ENCODE measurements at regions not wholly inside any gene's neighbourhood (a gene's known extent, or its start where the extent isn't known, plus 50 kb on each side); places are given as distances from the start of the nearest gene placed in this dataset.

- ATAC-seq, result no peak
- Mint-ChIP-seq H3K4me3 (no peak overlapping the region), H3K9me3 (peaks cover 4% of the 10 kb centered on the region), H3K36me3 (no peaks in the 10 kb centered on the region), H3K4me1 (peaks cover 24% of the 10 kb centered on the region), H3K27ac (no peak overlapping the region)
- DNase-seq (ENCODE audit: low spot score in 2 of 2), result no peak
Observed at GRCh38 chr9:130774183-130774582, 60.9 kb upstream of the ABL1 start.

- H3K36me3 Mint-ChIP-seq, result no peaks in the 10 kb centered on the region
- H3K27ac Mint-ChIP-seq, result no peak overlapping the region
- ATAC-seq (no peak), DNase-seq (ENCODE audit: low spot score in 2 of 2) (no peak)
- no peak overlapping the region for H3K4me3 Mint-ChIP-seq
- H3K9me3 Mint-ChIP-seq, result peaks cover 4% of the 10 kb centered on the region
- peaks cover 24% of the 10 kb centered on the region for H3K4me1 Mint-ChIP-seq
Observed at GRCh38 chr9:130775336-130775991, 59.6 kb upstream of the ABL1 start.

- Mint-ChIP-seq H3K9me3 (peaks cover 4% of the 10 kb centered on the region), H3K36me3 (no peaks in the 10 kb centered on the region), H3K4me1 (peaks cover 16% of the 10 kb centered on the region), H3K4me3 (no peak overlapping the region), H3K27ac (no peak overlapping the region)
- DNase-seq (ENCODE audit: low spot score in 2 of 2) (no peak), ATAC-seq (no peak)
Observed at GRCh38 chr9:130779153-130779855, 55.8 kb upstream of the ABL1 start.

GRCh38 chr9:130780415-130780814 is 54.6 kb upstream of the ABL1 start:
- DNase-seq (ENCODE audit: low spot score in 2 of 2) (no peak), ATAC-seq (no peak)
- Mint-ChIP-seq H3K9me3 (peaks cover 2% of the 10 kb centered on the region), H3K36me3 (no peaks in the 10 kb centered on the region), H3K4me3 (no peak overlapping the region), H3K27ac (no peak overlapping the region), H3K4me1 (peaks cover 12% of the 10 kb centered on the region)

GRCh38 chr9:130780865-130781504 is 54.1 kb upstream of the ABL1 start:
- no peak overlapping the region for H3K4me3 Mint-ChIP-seq
- peaks cover 13% of the 10 kb centered on the region for H3K4me1 Mint-ChIP-seq
- H3K9me3 Mint-ChIP-seq, result no peaks in the 10 kb centered on the region
- no peak overlapping the region for H3K27ac Mint-ChIP-seq
- H3K36me3 Mint-ChIP-seq, result no peaks in the 10 kb centered on the region
- DNase-seq (ENCODE audit: low spot score in 2 of 2) (no peak), ATAC-seq (no peak)

GRCh38 chr9:130781569-130781968 is 53.5 kb upstream of the ABL1 start:
- Mint-ChIP-seq H3K4me3 (no peak overlapping the region), H3K9me3 (no peaks in the 10 kb centered on the region), H3K36me3 (no peaks in the 10 kb centered on the region), H3K4me1 (peaks cover 14% of the 10 kb centered on the region), H3K27ac (no peak overlapping the region)
- no peak for DNase-seq (ENCODE audit: low spot score in 2 of 2)
- no peak for ATAC-seq

GRCh38 chr9:130782886-130783530 is 52.0 kb upstream of the ABL1 start:
- H3K27ac Mint-ChIP-seq, result no peak overlapping the region
- H3K9me3 Mint-ChIP-seq, result no peaks in the 10 kb centered on the region
- ATAC-seq (no peak), DNase-seq (ENCODE audit: low spot score in 2 of 2) (no peak)
- H3K4me1 Mint-ChIP-seq, result peaks cover 15% of the 10 kb centered on the region
- no peaks in the 10 kb centered on the region for H3K36me3 Mint-ChIP-seq
- H3K4me3 Mint-ChIP-seq, result no peak overlapping the region

- ATAC-seq (no peak), DNase-seq (ENCODE audit: low spot score in 2 of 2) (no peak)
- no peak overlapping the region for H3K27ac Mint-ChIP-seq
- peaks cover 9% of the 10 kb centered on the region for H3K4me1 Mint-ChIP-seq
- H3K36me3 Mint-ChIP-seq, result no peaks in the 10 kb centered on the region
- no peak overlapping the region for H3K4me3 Mint-ChIP-seq
- H3K9me3 Mint-ChIP-seq, result peaks cover 5% of the 10 kb centered on the region
Observed at GRCh38 chr9:130785053-130785452, 50.0 kb upstream of the ABL1 start.

Data from stimulated activated effector memory CD8-positive, alpha-beta T cell treated with anti-CD3 and anti-CD28 coated beads, Interleukin-12 subunit alpha, Interleukin-12 subunit beta, amount 100 ng/mL, for 72 hours (primary cell).